ENCODE measurements at regions not wholly inside any gene's neighbourhood (a gene's known extent, or its start where the extent isn't known, plus 50 kb on each side); places are given as distances from the start of the nearest gene placed in this dataset.

GRCh38 chr5:133881576-133882388 lies 86.6 kb downstream of the C5orf15 start:
- no peak for TF ChIP-seq CTCF (IDR thresholded peaks at IDR 0.05)
- Histone ChIP-seq H3K36me3 (no peaks in the 10 kb centered on the region), H3K4me1 (no peaks in the 10 kb centered on the region), H3K9me3 (no peaks in the 10 kb centered on the region), H3K4me3 (no peak overlapping the region), H3K27ac (no peak overlapping the region), H3K27me3 (no peaks in the 10 kb centered on the region)
- DNase-seq (ENCODE audit: low spot score in 2 of 2) = no peak
- intact Hi-C loops (cut with DNase I) = no loop called here

- Histone ChIP-seq H3K27ac (no peak overlapping the region), H3K4me3 (no peak overlapping the region), H3K36me3 (no peaks in the 10 kb centered on the region), H3K4me1 (no peaks in the 10 kb centered on the region), H3K9me3 (peaks cover 0 to 4% of the 10 kb centered on the region in 2 donors), H3K27me3 (no peaks in the 10 kb centered on the region)
- intact Hi-C loops (cut with DNase I) = no loop called here
- no peak for DNase-seq (ENCODE audit: low spot score in 2 of 2)
- TF ChIP-seq CTCF (IDR thresholded peaks at IDR 0.05) = no peak
Measured at GRCh38 chr5:133878236-133878555, 90.2 kb downstream of the C5orf15 start.

GRCh38 chr5:133877351-133878235 lies 90.8 kb downstream of the C5orf15 start:
- intact Hi-C loops (cut with DNase I) = no loop called here
- no peak for TF ChIP-seq CTCF (IDR thresholded peaks at IDR 0.05)
- H3K4me1 ChIP-seq = no peaks in the 10 kb centered on the region
- DNase-seq (ENCODE audit: low spot score in 2 of 2) = no peak
- H3K27ac ChIP-seq = no peak overlapping the region
- peaks cover 0 to 4% of the 10 kb centered on the region in 2 donors for H3K9me3 ChIP-seq
- no peaks in the 10 kb centered on the region for H3K36me3 ChIP-seq
- no peaks in the 10 kb centered on the region for H3K27me3 ChIP-seq
- no peak overlapping the region for H3K4me3 ChIP-seq

- H3K27me3 ChIP-seq = no peaks in the 10 kb centered on the region
- intact Hi-C loops (cut with DNase I) = no loop called here
- no peak overlapping the region for H3K4me3 ChIP-seq
- H3K4me1 ChIP-seq = no peaks in the 10 kb centered on the region
- peaks cover 0 to 4% of the 10 kb centered on the region in 2 donors for H3K9me3 ChIP-seq
- no peak for TF ChIP-seq CTCF (IDR thresholded peaks at IDR 0.05)
- DNase-seq (ENCODE audit: low spot score in 2 of 2) = no peak
- H3K36me3 ChIP-seq = no peaks in the 10 kb centered on the region
- H3K27ac ChIP-seq = no peak overlapping the region
Measured at GRCh38 chr5:133876266-133876665, 92.2 kb downstream of the C5orf15 start.

GRCh38 chr5:133875179-133875578 lies 93.2 kb downstream of the C5orf15 start:
- Histone ChIP-seq H3K36me3 (no peaks in the 10 kb centered on the region), H3K27me3 (no peaks in the 10 kb centered on the region), H3K4me3 (no peak overlapping the region), H3K27ac (no peak overlapping the region), H3K9me3 (peaks cover 0 to 4% of the 10 kb centered on the region in 2 donors), H3K4me1 (no peaks in the 10 kb centered on the region)
- no peak for TF ChIP-seq CTCF (IDR thresholded peaks at IDR 0.05)
- DNase-seq (ENCODE audit: low spot score in 2 of 2) = no peak
- intact Hi-C loops (cut with DNase I) = no loop called here
